Midbrain (tissue), 1 donor: ENCODE measurements at regions not wholly inside any gene's neighbourhood (a gene's known extent, or its start where the extent isn't known, plus 50 kb on each side); places are given as distances from the start of the nearest gene placed in this dataset.
"Not testable (repeated sequence)": the region's sequence is repeated elsewhere in the genome, so short reads cannot be mapped to it uniquely, and the experiment has no call there.

Experiments
- DNase-seq: peaks from one replicate; lab custom pipeline; 2025; lab: John Stamatoyannopoulos, UW

GRCh38 chr18:11383381-11383780, 226.0 kb upstream of the SLC35G4 start:
- DNase-seq, result no peak

GRCh38 chr18:11380968-11381367, 228.4 kb upstream of the SLC35G4 start:
- no peak for DNase-seq

DNA sequence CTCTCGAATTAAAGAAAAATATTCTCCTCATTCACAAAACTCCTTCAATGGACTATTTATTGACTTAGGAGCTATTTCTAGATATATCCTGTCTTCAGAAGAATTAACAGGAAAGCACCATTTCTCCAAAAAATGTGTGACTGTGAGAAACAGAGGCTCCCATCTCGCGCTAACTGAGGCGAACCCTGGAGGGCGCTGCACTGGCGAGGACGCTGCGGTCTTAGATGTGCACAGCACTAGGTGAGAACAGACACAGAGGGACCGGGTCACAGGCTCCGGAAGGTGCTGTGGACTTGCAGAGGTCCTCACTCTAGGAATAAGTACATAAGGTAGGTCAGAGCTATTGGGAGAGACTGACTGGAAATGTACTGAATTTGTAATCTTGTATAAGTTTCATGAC, 229.7 kb upstream of the SLC35G4 start:
- DNase-seq, result no peak

DNA sequence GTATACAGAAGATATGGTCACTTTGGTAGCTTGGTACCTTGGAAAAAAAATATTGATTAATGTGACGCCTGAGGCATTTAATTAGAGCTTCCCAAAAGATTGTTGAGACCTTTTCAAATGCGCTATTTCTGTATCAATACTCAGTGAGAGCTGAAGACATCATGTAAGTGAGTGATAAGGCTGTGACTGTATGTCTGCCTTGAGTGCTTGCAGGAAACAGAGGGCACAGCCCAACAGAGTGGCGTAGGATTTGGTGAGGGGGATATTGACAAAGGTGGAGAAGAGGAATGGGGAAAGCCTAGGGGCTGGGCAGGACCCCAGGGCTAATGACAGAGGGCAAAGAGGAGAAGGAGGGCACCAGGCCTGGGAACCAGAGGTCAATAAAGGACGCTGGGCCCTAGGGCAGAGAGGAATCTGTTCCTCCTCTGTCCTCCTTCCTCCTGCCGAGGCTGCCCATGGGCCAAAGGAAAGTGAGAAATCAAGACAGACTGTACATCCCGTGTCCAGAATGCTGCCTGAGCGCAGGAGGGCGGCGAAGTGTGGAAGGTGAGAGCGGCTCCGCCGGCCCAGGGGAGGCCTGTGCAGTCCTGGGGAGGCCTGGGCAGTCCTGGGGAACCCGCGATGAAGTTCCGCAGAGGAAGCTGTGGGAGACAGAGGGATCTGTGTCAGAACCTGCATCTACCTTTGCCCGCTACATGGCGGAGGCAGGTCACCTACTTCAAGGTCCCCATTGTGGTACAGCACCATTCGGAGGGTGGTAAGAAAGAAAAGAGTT, 228.6 kb upstream of the PIEZO2 start:
- no peak for DNase-seq

GRCh38 chr18:11372163-11372562, 222.8 kb upstream of the PIEZO2 start:
- DNase-seq, result no peak

DNA sequence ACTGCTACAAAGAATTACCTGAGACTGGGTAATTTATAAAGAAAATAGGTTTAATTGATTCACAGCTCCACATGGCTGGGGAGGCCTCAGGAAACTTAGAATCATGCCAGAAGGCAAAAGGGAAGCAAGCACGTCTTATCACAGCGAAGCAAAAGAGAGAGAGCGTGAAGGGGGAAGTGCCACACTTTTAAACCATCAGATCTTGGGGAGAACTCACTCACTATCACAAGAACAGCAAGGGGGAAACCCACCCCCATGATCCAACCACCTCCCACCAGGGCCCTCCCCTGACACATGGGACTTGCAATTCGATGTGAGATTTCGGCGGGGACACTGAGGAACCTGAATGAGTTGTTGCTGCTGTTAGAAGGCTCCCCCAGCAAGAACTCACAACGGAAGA, 220.2 kb upstream of the PIEZO2 start:
- DNase-seq, result no peak

DNA sequence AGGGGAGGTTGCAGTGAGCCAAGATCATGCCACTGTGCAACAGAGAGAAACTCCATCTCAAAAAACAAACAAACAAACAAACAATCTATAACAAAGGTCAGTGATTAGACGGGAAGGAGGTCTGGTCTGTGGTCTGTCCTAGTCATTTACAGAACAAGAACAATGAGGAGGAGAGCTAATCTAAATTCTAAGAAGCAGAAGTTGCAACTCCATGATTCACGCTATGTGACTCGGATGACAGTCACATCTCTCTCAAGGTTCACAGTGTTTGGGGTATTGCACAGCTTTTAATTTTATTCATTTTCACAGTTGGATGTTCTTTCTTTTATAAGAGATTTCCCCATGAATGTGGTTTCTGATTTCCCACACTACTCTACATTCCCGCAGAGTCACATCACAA, 218.7 kb upstream of the PIEZO2 start:
- no peak for DNase-seq

DNA sequence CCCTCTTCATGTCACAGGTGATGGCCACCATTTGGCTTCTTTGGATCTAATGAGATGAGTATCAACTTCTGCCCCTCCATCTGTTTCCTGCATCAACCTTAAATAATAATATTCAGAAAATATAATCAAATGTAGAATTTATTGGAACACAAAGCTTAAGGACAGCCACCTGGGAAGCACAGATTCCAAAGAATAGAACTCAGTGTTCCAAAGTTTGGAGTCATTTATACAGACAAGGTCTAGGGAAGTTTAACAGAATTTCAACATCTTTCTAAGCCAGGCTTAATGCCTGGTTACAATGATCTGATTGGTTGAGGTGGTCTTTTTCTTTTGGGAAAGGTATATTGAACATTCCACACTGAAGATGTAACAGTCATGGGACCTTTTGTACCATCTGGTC, 218.0 kb upstream of the PIEZO2 start:
- DNase-seq, result no peak

DNA sequence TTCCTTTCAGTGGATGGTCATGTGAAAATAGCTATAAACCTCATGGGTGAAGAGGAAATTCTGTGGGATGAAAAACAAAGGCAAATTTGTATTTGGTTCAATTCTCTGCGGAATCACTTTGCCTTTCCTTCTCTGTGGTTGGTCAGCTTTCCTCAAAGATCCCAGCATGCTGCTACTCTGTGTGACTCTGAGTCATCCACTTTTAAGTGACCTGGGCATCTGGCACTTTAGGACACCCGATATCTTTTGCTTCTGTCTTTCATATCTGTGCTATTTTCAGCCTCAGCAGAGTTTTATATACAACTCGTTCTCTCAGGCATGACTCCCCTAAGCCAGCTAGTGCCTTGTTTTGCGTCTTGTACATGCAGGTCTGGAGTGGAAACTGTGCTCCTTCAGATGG, 217.0 kb upstream of the PIEZO2 start:
- no peak for DNase-seq

GRCh38 chr18:11362856-11363255, 213.5 kb upstream of the PIEZO2 start:
- no peak for DNase-seq

- not testable (repeated sequence) for DNase-seq
Measured at GRCh38 chr18:11361862-11362261, 212.5 kb upstream of the PIEZO2 start.

DNA sequence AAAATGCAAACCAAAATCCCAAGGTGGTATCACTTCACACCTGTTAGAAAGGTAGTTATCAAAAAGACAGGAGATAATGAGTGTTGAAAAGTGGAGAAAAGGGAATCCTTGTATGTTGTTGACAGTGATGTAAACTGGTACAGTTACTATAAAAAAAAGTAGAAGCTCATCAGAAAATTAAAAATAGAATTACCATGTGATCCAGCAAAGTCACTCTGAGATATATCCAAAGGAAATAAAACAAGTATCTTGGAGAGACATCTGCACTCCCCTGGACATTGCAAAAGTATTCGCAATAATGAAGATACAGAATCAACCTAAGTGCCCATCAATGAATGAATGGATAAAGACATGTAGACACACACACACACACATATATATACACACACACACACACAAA, 208.3 kb upstream of the PIEZO2 start:
- no peak for DNase-seq

GRCh38 chr18:11344576-11344975, 195.2 kb upstream of the PIEZO2 start:
- DNase-seq, result not testable (repeated sequence)

DNA sequence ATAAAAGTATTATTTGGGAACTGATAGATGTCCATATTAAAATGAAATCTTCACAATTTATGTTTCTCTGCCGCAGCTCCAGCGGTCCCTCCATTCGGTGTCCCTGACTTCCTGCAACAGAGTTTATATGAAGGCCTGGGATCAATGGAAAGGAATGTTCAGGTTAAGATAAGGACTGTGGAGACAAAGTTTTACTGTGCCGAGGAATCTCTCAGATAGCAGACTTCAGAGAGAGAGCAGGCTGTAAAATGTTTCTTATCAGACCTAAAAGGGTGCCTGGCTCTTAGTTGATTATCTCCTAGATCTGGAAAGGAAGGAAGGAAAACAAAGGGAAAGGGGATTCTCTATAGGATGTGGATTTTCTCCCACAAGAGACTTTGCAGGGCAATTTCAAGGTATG, 193.7 kb upstream of the PIEZO2 start:
- no peak for DNase-seq

DNA sequence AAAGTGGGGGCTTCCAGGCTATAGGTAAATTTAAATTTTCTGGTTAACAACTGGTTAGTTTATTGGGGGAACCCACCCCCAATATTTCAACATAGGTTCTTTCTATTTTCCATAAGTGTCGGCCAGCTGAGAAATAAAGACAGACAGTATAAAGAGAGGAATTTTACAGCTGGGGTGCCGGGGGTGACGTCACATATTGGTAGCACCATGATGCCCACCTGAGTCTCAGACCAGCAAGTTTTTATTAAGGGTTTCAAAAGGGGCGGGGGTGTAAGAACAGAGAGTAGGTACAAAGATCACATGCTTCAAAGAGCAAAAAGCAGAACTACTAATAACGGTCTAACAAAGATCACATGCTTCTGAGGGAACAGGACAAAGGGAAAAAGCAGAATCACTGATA, 192.7 kb upstream of the PIEZO2 start:
- not testable (repeated sequence) for DNase-seq

GRCh38 chr18:11339188-11339775, 189.9 kb upstream of the PIEZO2 start:
- DNase-seq, result no peak

DNA sequence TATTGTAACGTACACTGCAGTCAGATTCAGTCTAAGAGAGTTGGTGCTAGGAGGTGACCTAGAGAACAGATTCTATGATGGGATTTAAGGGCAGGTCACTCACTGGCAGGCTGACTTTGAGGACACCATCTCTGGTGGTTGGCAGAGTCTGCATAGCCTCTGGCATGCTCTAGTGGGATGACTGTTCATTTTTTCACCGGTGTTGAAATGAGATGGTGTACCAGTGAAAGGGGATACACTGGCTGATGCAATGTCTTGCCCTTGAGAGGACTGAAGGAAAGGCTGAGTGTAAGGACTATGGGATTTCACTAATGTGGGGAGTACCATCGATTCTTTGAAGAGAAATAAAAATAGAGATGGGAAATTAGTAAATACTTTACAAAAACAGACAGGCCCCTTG, 186.9 kb upstream of the PIEZO2 start:
- DNase-seq, result no peak

- DNase-seq, result peak; percentile 34
Measured at GRCh38 chr18:11327391-11328009, 178.1 kb upstream of the PIEZO2 start.

GRCh38 chr18:11324956-11325882, 175.8 kb upstream of the PIEZO2 start:
- DNase-seq, result no peak

DNA sequence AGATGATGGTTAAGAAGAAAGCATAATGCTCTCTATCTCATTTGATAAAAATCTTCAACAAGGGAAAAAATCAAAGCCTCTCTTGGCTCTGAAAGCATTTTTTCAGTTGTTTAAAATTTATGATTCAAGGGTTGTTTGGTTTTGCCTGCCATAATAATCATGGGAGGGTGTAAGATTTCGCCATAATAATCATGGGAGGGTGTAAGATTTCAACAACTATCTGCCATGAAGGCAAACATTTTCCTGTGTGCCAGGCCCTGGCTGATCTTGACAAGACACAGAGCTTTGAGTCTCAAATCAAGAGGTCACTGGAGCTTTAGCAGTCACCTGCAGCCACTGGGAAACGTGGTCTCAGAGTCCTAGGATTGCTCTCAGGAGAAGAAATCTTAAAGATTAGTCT, 175.1 kb upstream of the PIEZO2 start:
- no peak for DNase-seq

GRCh38 chr18:11323359-11323819, 174.0 kb upstream of the PIEZO2 start:
- no peak for DNase-seq

- no peak for DNase-seq
Measured at GRCh38 chr18:11322716-11323115, 173.3 kb upstream of the PIEZO2 start.
